ENCODE measurements at regions not wholly inside any gene's neighbourhood (a gene's known extent, or its start where the extent isn't known, plus 50 kb on each side); places are given as distances from the start of the nearest gene placed in this dataset.
A peak's percentile ranks its signal among the peaks of the same experiment; 100 is the strongest.
"Not testable (repeated sequence)": the region's sequence is repeated elsewhere in the genome, so short reads cannot be mapped to it uniquely, and the experiment has no call there.

GRCh38 chr2:167336213-167336612 is 447.9 kb downstream of the XIRP2 start:
- no peaks in the 10 kb centered on the region for H3K36me3 ChIP-seq (ENCODE audit: insufficient read depth, low read depth, low read length)
- no peaks in the 10 kb centered on the region for H3K9me3 ChIP-seq (ENCODE audit: insufficient read depth, low read depth, low read length)
- H3K27me3 ChIP-seq (ENCODE audit: insufficient read depth, low read length): no peaks in the 10 kb centered on the region
- no peak overlapping the region for H3K9ac ChIP-seq (ENCODE audit: low read depth, low read length)
- no peak overlapping the region for H3K4me3 ChIP-seq (ENCODE audit: low read length)
- H3K4me1 ChIP-seq (ENCODE audit: insufficient read depth, low read length): peaks cover 58% of the 10 kb centered on the region
- no peak overlapping the region for H3K27ac ChIP-seq (ENCODE audit: low read length)

GRCh38 chr2:167335541-167335992 is 447.3 kb downstream of the XIRP2 start:
- peaks cover 64% of the 10 kb centered on the region for H3K4me1 ChIP-seq (ENCODE audit: insufficient read depth, low read length)
- no peak overlapping the region for H3K27ac ChIP-seq (ENCODE audit: low read length)
- H3K27me3 ChIP-seq (ENCODE audit: insufficient read depth, low read length): no peaks in the 10 kb centered on the region
- no peak overlapping the region for H3K4me3 ChIP-seq (ENCODE audit: low read length)
- no peaks in the 10 kb centered on the region for H3K9me3 ChIP-seq (ENCODE audit: insufficient read depth, low read depth, low read length)
- no peak overlapping the region for H3K9ac ChIP-seq (ENCODE audit: low read depth, low read length)
- H3K36me3 ChIP-seq (ENCODE audit: insufficient read depth, low read depth, low read length): no peaks in the 10 kb centered on the region

- H3K27ac ChIP-seq (ENCODE audit: low read length): no peak overlapping the region
- H3K4me1 ChIP-seq (ENCODE audit: insufficient read depth, low read length): peaks cover 76% of the 10 kb centered on the region
- H3K4me3 ChIP-seq (ENCODE audit: low read length): peak overlapping the region; percentile 42
- H3K27me3 ChIP-seq (ENCODE audit: insufficient read depth, low read length): no peaks in the 10 kb centered on the region
- no peaks in the 10 kb centered on the region for H3K9me3 ChIP-seq (ENCODE audit: insufficient read depth, low read depth, low read length)
- H3K9ac ChIP-seq (ENCODE audit: low read depth, low read length): peak overlapping the region; percentile 14; the same call in 1 of the 2 replicates
- no peaks in the 10 kb centered on the region for H3K36me3 ChIP-seq (ENCODE audit: insufficient read depth, low read depth, low read length)
Observed at GRCh38 chr2:167334146-167334742, 446.0 kb downstream of the XIRP2 start.

- no peaks in the 10 kb centered on the region for H3K36me3 ChIP-seq (ENCODE audit: insufficient read depth, low read depth, low read length)
- H3K27me3 ChIP-seq (ENCODE audit: insufficient read depth, low read length): no peaks in the 10 kb centered on the region
- H3K9ac ChIP-seq (ENCODE audit: low read depth, low read length): peak overlapping the region; percentile 34; the same call in 1 of the 2 replicates
- no peaks in the 10 kb centered on the region for H3K9me3 ChIP-seq (ENCODE audit: insufficient read depth, low read depth, low read length)
- H3K4me1 ChIP-seq (ENCODE audit: insufficient read depth, low read length): peaks cover 76% of the 10 kb centered on the region
- H3K4me3 ChIP-seq (ENCODE audit: low read length): peak overlapping the region; percentile 48; the same call in 1 of the 2 replicates
- no peak overlapping the region for H3K27ac ChIP-seq (ENCODE audit: low read length)
Observed at GRCh38 chr2:167333245-167333644, 445.0 kb downstream of the XIRP2 start.

- Histone ChIP-seq H3K36me3 (ENCODE audit: insufficient read depth, low read depth, low read length) (no peaks in the 10 kb centered on the region), H3K27me3 (ENCODE audit: insufficient read depth, low read length) (no peaks in the 10 kb centered on the region), H3K9me3 (ENCODE audit: insufficient read depth, low read depth, low read length) (no peaks in the 10 kb centered on the region), H3K4me1 (ENCODE audit: insufficient read depth, low read length) (peaks cover 72% of the 10 kb centered on the region), H3K9ac (ENCODE audit: low read depth, low read length) (peak overlapping the region; percentile 34; the same call in 1 of the 2 replicates), H3K27ac (ENCODE audit: low read length) (no peak overlapping the region), H3K4me3 (ENCODE audit: low read length) (peak overlapping the region; percentile 48)
Observed at GRCh38 chr2:167332358-167332757, 444.1 kb downstream of the XIRP2 start.

GRCh38 chr2:167331636-167332232 is 443.5 kb downstream of the XIRP2 start:
- H3K9me3 ChIP-seq (ENCODE audit: insufficient read depth, low read depth, low read length): no peaks in the 10 kb centered on the region
- H3K27me3 ChIP-seq (ENCODE audit: insufficient read depth, low read length): no peaks in the 10 kb centered on the region
- peak overlapping the region; percentile 11 for H3K27ac ChIP-seq (ENCODE audit: low read length)

GRCh38 chr2:167328808-167329207 is 440.5 kb downstream of the XIRP2 start:
- not testable (repeated sequence) for H3K9me3 ChIP-seq (ENCODE audit: insufficient read depth, low read depth, low read length); H3K4me3 ChIP-seq (ENCODE audit: low read length); H3K27ac ChIP-seq (ENCODE audit: low read length); H3K36me3 ChIP-seq (ENCODE audit: insufficient read depth, low read depth, low read length); H3K9ac ChIP-seq (ENCODE audit: low read depth, low read length); H3K27me3 ChIP-seq (ENCODE audit: insufficient read depth, low read length)
- H3K4me1 ChIP-seq (ENCODE audit: insufficient read depth, low read length): peaks cover 45% of the 10 kb centered on the region

More at GRCh38 chr2:167331636-167332232, 443.5 kb downstream of the XIRP2 start:
- H3K4me1 ChIP-seq (ENCODE audit: insufficient read depth, low read length): peaks cover 66% of the 10 kb centered on the region
- H3K9ac ChIP-seq (ENCODE audit: low read depth, low read length): peak overlapping the region; percentile 15; the same call in 1 of the 2 replicates
- H3K36me3 ChIP-seq (ENCODE audit: insufficient read depth, low read depth, low read length): no peaks in the 10 kb centered on the region
- peak overlapping the region; percentile 48 for H3K4me3 ChIP-seq (ENCODE audit: low read length)

- Histone ChIP-seq H3K9ac (ENCODE audit: low read depth, low read length) (no peak overlapping the region), H3K36me3 (ENCODE audit: insufficient read depth, low read depth, low read length) (peaks cover 8% of the 10 kb centered on the region; the same call in 1 of the 2 replicates), H3K9me3 (ENCODE audit: insufficient read depth, low read depth, low read length) (peaks cover 9% of the 10 kb centered on the region; the same call in 1 of the 2 replicates), H3K27me3 (ENCODE audit: insufficient read depth, low read length) (no peaks in the 10 kb centered on the region), H3K4me1 (ENCODE audit: insufficient read depth, low read length) (peaks cover 4% of the 10 kb centered on the region; the same call in 1 of the 2 replicates), H3K4me3 (ENCODE audit: low read length) (no peak overlapping the region), H3K27ac (ENCODE audit: low read length) (no peak overlapping the region)
Observed at GRCh38 chr2:167322795-167323194, 434.5 kb downstream of the XIRP2 start.

- Histone ChIP-seq H3K36me3 (ENCODE audit: insufficient read depth, low read depth, low read length) (peaks cover 8% of the 10 kb centered on the region; the same call in 1 of the 2 replicates), H3K4me3 (ENCODE audit: low read length) (no peak overlapping the region), H3K27ac (ENCODE audit: low read length) (no peak overlapping the region), H3K4me1 (ENCODE audit: insufficient read depth, low read length) (peaks cover 2% of the 10 kb centered on the region; the same call in 1 of the 2 replicates), H3K27me3 (ENCODE audit: insufficient read depth, low read length) (no peaks in the 10 kb centered on the region), H3K9me3 (ENCODE audit: insufficient read depth, low read depth, low read length) (peaks cover 9% of the 10 kb centered on the region; the same call in 1 of the 2 replicates), H3K9ac (ENCODE audit: low read depth, low read length) (no peak overlapping the region)
Observed at GRCh38 chr2:167318581-167318980, 430.3 kb downstream of the XIRP2 start.

- H3K36me3 ChIP-seq (ENCODE audit: insufficient read depth, low read depth, low read length): no peaks in the 10 kb centered on the region
- no peak overlapping the region for H3K9ac ChIP-seq (ENCODE audit: low read depth, low read length)
- no peak overlapping the region for H3K4me3 ChIP-seq (ENCODE audit: low read length)
- H3K4me1 ChIP-seq (ENCODE audit: insufficient read depth, low read length): peaks cover 8% of the 10 kb centered on the region; the same call in 1 of the 2 replicates
- H3K27me3 ChIP-seq (ENCODE audit: insufficient read depth, low read length): no peaks in the 10 kb centered on the region
- H3K9me3 ChIP-seq (ENCODE audit: insufficient read depth, low read depth, low read length): no peaks in the 10 kb centered on the region
- H3K27ac ChIP-seq (ENCODE audit: low read length): no peak overlapping the region
Observed at GRCh38 chr2:167310442-167310841, 422.2 kb downstream of the XIRP2 start.
